Omental fat pad (tissue), 3 donors: ENCODE measurements at regions not wholly inside any gene's neighbourhood (a gene's known extent, or its start where the extent isn't known, plus 50 kb on each side); places are given as distances from the start of the nearest gene placed in this dataset.

Experiments
- ATAC-seq: fragments of 150-250 bp; one replicate; pipeline ENCODE4 v1.9.1; 2016; ENCODE audit warnings: mild to moderate bottlenecking, moderate library complexity; ENCODE audit not compliant: low FRiP score
- DNase-seq: peaks from one replicate; pipeline ENCODE4 v3.0.0-alpha.2; 2019; ENCODE audit warnings: low spot score
- TF ChIP-seq, protein P1 (sequence below), 3 donors: fragments of 450-650 bp; IDR thresholded peaks; one replicate each; pipeline ENCODE4 v1.5.1; 2016 to 2017; ENCODE audit warnings: antibody characterized with exemption in 3 of 3, mild to moderate bottlenecking in 3 of 3, moderate library complexity in 2 of 3

- ATAC-seq = no peak
- TF ChIP-seq, protein P1, sequence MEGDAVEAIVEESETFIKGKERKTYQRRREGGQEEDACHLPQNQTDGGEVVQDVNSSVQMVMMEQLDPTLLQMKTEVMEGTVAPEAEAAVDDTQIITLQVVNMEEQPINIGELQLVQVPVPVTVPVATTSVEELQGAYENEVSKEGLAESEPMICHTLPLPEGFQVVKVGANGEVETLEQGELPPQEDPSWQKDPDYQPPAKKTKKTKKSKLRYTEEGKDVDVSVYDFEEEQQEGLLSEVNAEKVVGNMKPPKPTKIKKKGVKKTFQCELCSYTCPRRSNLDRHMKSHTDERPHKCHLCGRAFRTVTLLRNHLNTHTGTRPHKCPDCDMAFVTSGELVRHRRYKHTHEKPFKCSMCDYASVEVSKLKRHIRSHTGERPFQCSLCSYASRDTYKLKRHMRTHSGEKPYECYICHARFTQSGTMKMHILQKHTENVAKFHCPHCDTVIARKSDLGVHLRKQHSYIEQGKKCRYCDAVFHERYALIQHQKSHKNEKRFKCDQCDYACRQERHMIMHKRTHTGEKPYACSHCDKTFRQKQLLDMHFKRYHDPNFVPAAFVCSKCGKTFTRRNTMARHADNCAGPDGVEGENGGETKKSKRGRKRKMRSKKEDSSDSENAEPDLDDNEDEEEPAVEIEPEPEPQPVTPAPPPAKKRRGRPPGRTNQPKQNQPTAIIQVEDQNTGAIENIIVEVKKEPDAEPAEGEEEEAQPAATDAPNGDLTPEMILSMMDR (IDR thresholded peaks at IDR 0.05) = no peak
- no peak for DNase-seq
Measured at GRCh38 chr1:22370190-22370498, 81.5 kb upstream of the ZBTB40 start.

- no peak for ATAC-seq
- TF ChIP-seq, protein P1 (IDR thresholded peaks at IDR 0.05) = no peak
- DNase-seq = no peak
Measured at GRCh38 chr1:22371408-22371807, 80.2 kb upstream of the ZBTB40 start.

DNA sequence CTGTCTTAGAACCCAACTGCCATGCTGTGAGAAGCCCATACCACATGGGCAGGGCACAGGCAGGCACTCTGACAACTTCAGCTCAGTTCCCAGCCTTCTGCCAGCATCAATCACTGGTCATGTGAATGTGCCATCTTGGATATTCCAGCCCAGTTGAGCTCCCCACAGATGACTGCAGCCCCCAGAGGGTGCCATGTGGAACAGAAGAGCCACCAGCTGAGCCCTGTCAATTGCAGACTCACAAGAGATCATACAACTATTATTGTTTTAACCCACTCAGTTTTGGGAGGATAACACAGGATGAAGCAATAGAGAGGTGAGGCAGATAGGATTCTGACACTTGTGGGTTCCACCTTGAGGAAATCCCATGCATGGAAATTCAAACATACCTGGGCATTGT is 78.4 kb upstream of the ZBTB40 start:
- DNase-seq (no peak), ATAC-seq (no peak)
- TF ChIP-seq, protein P1 (IDR thresholded peaks at IDR 0.05) = no peak

DNA sequence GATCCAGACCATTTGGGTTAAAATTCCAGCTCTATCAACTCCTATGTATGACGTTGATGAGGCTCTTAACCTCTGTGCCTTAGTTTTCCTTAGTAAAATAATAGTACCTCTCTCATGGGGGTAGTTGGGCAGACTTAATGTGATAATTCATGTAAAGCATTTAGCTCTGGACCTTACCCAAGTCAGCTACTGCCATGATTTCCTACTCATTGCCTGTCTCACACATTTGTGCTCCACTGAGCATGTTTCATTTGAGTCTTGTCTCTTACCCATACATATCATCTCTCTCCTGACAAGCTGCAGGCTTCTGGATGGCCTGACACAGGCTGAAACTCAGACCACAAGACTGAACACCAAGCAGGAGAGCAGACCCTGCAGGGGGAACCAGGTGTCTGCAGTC is 77.7 kb upstream of the ZBTB40 start:
- ATAC-seq (no peak), DNase-seq (no peak)
- TF ChIP-seq, protein P1 (IDR thresholded peaks at IDR 0.05) = no peak

DNA sequence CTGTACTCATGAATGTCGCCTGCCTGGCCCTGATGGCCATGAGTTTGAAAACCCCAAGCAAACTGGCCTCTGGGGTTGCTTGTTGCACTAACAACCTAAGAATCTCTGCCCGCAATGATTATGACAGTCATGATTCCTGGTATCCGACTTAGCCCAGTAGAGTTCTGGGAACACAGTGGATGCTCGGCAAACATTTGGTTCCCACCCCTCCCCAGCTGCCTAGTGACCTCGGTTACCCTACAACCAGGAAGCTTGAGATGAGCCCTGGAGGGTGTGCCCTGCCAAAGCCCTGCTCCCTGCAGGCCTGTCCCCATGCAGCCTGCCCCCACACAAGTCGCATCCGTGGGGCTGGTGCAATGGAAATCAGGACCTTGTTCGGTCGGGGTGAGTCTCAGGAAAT is 76.0 kb upstream of the ZBTB40 start:
- no peak for ATAC-seq
- no peak for DNase-seq
- TF ChIP-seq, protein P1 (IDR thresholded peaks at IDR 0.05) = no peak

DNA sequence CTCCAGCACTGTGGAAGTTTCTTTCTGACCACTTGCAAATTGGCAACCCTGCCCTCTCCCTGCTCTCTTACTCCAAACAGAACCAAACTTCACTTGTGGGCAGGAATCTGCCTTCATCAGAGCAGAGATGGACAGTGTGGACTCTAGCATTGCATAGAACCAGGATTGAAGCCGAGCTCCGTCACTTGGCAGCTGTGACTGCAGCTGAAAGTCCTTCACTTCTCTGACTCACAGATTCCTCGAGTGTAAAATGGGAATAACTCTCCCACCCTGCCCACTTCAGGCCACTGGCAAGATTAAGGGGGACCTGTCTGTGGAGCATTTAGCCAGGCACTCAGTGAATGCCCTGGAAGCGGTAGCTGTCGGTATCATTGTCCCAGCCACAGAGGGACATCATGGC is 75.7 kb upstream of the ZBTB40 start:
- ATAC-seq (no peak), DNase-seq (no peak)
- TF ChIP-seq, protein P1 (IDR thresholded peaks at IDR 0.05) = no peak

GRCh38 chr1:22376546-22376945 is 75.1 kb upstream of the ZBTB40 start:
- ATAC-seq = no peak
- no peak for DNase-seq
- TF ChIP-seq, protein P1 (IDR thresholded peaks at IDR 0.05) = no peak
